HG03460 (cell line): ENCODE measurements at regions not wholly inside any gene's neighbourhood (a gene's known extent, or its start where the extent isn't known, plus 50 kb on each side); places are given as distances from the start of the nearest gene placed in this dataset.

ENCODE experiments used
- ATAC-seq: cut with Tn5 transposase; IDR thresholded peaks from one replicate; pipeline ENCODE4 v1.9.1; 2021; ENCODE audit not compliant: unreplicated experiment

DNA sequence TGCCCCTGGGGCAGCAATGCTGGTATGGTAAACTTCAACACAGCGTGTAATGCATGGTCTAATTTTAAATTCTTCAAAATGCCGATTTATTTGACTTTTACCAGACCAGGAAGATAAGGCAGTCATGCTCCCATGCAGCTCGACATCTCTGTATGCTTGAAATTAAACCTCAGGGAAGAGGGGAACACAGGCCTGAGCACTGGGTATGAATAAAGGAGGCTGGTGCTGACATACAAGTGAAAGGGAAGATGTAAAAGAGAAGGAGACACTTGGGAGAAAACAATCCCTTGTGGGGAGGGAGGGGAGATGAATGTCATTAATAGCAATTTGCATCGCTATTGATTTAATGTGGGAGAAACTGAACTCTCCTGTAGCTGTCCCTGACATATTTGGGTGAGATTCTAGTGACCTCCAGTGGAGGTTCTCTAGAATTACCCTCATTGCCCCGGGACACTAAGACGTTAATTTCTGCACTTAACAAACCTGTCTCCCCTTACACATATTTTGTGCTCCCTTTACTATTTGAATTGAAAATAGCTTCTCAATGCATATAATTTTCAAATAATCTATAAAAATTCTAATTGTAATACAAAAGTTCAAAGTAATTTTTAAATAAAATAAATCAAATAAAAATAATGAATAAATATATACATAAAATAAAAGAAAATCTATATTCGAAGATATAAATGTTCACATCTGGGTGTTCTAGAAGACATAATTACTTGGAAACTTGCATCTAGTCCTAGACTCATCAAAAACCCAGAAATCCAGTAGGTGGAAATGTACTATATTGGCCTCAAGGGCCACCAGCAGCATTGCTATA, 283.1 kb downstream of the LMX1A start:
- ATAC-seq, result no peak

DNA sequence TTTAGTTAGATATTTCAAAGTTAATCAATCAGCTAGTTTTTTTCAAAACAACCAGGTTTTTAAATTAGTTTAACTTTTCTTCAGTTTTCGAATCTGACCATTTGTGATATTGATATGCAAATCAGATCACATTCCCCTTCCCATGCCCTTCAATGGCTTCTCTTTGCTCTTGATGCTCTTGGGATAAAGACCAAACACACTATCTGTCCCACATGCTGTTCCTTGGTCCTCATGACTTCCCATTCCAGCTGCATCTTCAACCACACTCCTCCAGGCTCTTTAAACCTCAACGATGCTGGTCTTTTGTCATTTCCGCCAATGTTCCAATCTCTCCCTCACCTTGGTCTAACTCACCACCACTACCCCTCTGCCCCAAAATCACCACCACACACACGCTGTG, 285.8 kb downstream of the LMX1A start:
- no peak for ATAC-seq

DNA sequence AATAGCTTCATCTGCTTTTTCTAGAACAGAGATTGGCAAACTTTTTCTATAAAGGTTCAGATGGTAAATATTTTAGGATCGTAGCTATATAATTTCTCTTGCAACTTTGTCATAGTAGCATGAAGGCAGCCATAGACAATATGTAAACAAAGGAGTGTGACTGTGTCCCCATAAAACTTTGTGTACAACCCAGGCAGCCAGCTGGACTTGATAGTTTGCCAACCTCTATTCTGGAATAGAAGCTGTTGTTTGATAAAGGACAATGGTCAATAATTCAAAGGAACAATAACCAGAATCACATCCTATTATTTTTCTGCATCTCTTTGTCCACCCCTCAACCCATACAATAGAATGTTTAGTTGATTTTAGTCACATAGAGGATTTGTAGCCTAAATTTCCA, 286.7 kb downstream of the LMX1A start:
- no peak for ATAC-seq

DNA sequence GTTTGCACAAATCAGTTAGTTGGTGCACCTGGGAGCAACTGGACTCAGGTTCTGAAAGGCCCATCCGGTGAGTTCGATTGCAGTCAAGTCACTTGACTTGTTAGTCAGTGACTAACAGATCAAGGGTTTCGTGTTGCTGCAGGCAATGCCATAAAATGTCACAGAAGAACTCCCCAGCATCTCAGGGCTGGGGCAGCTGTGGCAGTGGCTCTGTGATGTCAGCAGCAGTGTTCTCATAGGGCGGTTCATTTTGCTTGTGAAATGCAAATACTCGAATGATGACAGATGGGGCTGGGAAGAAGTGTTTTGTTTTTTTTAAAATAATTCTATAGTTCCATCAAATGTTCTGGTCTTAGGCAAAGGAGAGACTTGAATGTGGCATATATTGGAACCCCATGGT, 287.8 kb downstream of the LMX1A start:
- no peak for ATAC-seq

DNA sequence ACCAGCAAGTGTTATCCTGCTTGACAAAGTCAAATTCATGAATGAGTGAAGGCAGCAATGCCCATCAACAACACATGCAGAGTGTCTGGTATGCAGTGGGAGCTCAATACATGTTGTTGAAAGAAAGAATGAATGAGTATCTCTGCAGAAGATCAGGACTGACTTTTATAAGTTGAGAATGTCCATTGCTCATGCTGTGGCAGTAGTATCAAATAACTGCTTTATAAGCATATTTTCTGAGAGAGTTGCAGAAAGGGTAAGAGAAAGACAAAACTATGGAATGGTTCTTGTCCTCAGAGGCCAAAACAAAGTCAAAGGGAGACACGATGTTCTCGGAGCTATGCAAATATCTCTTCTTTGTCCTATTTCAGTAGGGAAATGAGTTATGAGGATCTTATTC, 288.7 kb downstream of the LMX1A start:
- ATAC-seq, result no peak

DNA sequence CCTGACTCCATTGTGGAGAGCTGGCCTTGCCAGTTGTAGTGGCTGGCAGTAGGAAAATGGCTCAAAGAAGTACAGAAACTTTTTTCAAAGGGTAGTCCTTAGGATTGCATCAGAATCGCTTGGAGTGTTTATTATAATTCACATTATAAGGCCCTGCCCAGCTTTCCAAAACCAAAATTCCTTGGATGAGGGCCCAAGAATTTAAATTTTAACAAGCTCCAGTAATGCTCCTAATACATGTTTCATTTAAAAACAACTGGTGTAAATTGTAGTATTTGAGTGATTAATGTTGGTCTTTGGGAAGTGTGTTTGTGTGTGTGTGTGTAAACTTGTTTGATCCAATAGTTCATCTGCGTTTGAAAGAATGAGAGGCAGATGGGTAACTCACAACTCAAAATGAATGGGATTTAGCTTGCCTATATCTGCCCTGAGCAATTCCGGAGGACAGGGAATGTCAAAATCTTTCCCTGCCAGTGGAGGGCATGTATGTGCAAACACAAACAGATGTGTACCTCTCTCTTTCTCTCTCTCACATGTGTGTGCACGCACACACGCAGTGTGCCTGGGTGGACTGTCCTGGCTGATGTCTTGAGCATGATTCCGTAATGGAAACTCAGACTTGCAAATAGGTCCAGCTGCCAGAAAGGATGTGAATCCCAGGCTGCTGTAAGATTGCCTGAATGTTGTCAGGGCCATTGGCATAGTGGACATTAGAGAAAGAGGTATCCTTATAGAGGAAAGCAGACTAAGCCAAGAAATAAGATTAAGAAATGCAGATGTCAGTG, 293.1 kb downstream of the LMX1A start:
- no peak for ATAC-seq

DNA sequence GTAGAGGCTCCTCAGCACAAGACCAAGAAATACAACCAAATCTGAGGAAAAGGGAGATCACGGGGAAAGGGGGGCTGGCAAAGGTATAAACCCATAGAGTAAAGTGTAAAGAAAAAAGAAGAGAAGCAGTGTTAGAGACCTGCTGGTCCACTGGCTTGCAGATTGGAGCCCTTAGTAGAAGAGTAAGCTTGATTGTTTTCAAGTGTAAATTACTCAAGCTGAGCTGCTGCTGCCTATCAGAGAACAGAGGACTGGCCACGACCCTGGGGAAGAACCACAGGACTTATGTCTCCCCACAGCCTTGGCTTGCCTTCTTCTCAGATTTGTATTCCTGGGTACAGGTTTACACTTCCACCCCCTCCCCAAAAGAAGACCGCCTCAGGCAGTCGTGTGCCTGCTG, 294.2 kb downstream of the LMX1A start:
- ATAC-seq, result no peak

DNA sequence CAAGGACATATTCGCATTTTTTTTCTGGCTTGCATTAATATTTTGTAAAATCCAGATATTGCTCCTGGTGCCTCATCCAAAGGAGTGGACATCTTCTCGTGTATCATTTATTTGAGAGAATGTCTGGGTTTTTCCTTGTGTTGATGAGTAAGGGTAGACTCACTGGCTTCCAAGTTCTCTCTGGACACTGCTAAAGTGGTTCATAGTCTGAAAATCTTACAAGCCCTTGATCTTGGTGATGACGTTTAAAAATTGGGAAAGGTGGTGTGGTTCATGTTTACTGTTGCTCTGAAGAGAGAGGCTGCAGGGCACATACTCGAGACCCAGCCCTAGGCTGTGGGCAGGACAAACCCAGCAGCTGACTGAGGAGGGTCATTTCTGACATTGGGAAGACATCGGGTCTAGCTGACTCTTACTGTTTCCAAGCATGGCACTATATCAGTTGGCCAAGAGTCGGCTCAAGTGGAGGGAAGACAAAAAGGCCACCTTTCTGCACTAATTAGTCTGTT, 296.2 kb downstream of the LMX1A start:
- ATAC-seq, result no peak

DNA sequence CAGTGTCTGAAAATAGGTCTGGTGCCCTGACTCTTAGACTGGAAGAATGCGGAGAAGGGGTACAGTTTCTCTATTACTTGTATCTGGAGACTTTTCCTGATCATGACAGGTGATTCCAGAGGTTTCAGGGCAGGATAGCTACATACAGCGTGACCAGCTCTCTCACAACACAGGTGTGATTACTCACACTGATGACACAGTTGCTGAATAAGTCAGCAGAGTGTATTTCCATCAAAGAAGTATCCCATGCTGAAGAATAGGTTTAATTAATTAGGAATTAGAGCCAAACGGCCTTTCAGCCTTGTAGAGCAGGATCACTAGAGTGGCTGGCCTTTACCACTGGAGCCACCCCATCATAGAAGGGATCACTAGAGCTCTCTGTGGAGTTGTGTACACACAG, 298.6 kb downstream of the LMX1A start:
- no peak for ATAC-seq

DNA sequence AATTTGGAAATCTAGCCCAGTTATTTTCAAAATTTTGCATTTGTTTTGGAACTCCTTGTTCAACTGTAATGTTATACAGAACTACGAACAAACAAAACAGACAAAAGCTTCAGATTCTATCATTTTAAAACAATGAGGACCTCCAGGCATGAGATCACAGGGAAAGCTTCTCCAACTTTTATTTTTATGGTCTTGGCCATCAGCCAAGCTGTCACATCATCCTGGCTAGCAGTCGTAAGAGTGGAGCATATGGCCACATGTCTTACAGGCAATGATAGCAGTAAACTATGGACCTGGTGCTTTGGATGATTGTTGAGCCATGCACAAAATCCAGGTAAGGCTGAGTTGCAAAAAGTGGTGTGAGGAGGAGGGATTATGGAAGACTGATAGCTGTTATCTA, 299.6 kb downstream of the LMX1A start:
- no peak for ATAC-seq

DNA sequence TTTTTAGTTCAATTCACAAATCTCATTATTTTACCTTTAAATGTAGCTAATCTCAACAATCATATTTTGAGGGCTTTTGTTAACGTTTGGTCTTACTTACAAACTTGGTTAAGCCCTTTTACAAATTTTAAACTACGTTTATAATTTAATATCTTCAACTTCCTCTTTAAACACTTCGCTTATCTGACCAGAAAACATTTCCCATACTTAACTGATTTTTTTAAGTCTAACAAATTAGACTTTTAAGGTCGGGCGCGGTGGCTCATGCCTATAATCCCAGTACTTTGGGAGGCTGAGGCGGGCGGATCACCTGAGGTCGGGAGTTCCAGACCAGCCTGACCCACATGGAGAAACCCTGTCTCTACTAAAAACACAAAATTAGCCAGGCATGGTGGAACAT, 300.9 kb downstream of the LMX1A start:
- no peak for ATAC-seq

DNA sequence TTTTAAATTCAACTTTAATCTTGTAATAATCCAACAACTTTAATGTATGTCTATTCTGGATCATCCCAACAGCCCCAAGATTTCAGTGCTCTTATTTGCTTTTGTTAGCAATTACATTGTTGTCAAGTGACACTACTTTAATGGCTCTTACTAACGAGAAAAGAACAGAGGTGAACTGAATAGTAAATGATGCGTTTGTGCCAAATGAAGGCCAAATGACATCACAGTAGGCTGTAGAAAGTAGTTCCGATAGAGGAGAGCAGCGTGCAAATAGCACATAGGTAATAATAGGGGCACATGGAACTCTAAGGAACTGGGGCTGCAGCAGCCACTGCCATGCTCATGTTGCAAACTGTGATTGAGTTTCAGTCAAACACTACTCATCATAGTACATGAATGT, 301.9 kb downstream of the LMX1A start:
- ATAC-seq, result no peak

DNA sequence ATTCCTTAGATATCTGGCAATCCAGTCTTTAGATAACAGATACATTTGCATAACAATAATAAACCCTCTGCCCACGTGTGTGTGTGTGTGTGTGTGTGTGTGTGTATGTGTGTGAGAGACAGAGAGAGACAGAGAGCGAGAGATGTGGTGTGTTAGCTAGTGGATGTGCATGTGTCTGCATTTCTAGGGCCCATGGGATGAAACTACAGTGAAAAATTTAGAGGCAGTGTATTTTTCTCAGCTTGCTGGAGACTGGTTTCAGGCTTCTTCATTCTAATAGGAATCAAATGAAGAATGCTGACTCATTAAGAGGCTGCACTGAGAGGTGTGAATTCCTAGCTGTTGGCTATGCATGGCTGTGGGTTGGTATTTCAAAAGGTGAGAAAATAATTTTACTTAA, 303.2 kb downstream of the LMX1A start:
- no peak for ATAC-seq

DNA sequence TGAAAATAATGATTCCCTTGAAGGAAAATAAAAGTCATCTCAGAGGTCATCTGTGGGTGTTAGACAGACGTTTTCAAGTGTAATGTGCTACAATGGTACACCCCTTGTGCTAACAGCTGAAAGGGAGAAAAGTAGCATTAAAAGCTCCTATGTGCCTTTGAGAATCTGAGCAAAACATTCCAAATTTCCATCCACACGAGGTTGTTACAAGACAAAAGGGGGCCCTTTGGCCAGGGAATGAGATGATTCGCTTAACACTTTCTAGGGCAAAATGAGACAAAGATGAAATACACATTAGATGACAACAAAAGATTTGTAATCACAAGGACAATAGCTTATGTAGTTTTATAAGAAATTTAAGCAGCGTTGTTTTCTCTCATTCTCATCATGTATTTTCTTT, 303.6 kb downstream of the LMX1A start:
- ATAC-seq, result no peak

DNA sequence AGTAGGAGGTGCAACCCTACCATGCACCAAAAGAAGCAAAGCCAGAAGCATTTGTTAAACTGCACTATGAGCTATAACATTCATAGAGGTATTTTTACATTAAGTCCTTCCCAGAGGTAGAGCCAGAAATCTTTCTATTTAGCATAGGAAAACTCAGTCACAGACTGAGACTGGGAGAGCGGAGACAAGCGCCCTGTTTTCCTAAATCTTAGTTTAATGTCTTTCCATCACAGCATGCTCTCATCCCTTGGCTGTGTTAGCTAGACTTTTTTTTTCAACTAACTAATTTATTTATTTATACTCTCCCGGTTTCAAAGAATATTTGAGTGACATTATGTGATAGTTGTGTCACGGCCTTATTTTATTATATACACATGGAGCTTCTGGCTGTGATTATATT, 304.1 kb downstream of the LMX1A start:
- no peak for ATAC-seq

DNA sequence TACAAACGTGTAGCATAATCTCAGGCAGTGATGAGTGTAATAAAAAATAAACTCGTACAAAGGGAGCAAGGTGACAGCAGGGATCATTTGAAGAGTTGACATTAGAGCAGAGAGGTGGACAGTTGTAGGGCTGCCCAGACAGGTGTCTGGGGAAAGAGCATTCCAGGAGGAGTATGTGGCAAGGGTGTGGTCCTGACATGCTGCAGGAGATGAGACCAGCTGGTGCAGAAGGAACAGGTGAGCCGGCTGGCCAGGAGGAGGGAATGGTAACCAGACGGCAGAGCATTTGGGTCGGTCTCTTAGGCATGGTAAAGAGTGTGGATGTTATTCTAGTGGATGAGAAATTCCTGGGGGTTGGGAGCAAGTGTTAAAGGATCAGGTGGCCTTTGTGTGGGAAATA, 306.3 kb downstream of the LMX1A start:
- ATAC-seq, result no peak

DNA sequence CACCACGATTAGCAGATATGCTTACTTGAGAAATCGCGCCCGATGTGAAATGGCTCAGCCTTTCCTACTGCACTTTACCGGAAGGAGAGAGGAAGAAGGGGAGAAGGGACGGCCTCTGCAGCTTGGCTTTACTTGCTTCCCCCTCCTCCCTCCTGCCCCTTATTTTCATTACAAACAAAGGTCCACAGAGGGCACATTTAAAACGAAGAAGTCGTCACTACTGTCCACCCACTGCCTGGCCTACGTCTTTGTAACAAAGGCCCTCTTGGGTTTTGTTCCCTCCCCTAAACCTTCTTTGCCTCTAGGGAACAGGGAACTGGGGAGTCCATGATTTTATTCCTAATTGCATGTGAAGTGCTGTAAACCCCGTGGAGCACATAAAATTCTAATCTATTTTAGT, 308.5 kb downstream of the LMX1A start:
- ATAC-seq, result no peak

DNA sequence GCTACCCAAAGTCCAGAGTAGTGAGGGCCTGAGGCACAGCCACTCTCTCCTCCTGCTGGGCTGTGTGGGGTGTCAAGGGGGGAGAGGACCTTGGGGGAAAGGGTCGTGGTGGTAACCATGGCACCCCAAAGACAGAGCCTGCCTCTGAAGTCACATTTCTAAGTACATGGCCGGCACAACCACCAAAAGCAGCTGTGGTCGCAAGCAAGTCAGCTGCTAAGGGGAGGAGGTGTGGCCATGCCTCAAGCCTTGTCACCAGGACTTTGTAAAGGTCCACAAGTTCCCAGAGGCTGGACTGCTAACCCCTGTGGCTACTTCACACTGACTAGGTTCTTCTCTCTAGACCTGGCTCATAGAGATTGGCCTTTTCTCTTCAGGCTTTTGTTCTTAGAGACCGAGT, 310.6 kb downstream of the LMX1A start:
- no peak for ATAC-seq

DNA sequence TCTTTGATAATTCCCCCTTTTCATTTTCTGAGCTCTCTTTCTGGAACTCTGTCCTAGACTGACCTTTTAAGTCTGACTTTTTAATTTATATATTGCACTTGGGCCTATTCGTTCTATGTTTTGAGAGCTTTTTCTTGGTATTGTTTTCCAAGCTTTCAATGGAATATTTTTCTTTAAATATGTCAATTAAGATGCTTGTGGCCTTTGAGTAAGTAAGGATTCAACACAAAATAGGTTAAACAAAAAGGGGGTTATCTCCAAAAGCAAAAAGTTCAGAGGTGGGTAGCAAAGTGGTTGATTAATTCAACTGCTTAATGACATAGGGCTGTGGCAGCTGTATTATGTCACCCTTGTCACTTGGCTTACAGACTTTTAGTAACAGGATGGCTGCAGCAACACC, 315.9 kb downstream of the LMX1A start:
- no peak for ATAC-seq

DNA sequence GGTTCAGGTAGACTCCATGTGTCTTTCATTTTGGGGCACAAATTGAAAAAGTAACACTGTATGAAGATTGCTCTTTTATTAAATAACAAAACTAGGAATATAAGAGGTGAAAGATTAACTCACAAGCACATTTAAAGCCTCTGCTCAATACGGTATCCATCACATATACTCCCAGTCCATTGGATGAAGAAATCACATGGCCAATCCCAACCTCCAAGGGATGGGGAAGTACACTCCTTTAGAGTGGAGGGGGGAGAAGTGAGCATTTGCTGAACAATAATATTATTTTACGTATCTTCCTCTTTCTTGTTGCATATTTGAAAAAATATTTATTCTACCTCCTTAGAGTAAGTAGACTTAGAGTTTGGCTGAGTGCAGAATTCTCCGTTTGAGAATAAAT, 316.5 kb downstream of the LMX1A start:
- no peak for ATAC-seq

DNA sequence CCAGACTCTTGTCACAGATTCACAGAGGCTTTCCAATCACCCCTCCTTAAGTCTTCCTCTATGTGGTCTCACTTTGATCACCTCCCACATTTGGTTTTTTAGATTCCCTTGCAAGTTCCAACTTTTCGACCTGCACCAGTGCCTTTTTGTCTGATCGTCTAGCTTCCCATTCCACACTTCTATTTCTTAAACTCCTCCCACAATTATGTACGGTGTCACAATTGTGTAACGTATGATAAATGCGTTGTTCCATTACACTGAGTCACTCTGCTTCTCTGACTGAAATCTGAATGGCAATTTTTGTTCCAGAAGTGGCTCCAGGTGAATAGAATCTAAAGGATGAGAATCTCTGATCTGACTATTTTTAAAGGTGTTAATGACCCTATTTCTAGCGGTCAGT, 320.1 kb downstream of the LMX1A start:
- ATAC-seq, result no peak

DNA sequence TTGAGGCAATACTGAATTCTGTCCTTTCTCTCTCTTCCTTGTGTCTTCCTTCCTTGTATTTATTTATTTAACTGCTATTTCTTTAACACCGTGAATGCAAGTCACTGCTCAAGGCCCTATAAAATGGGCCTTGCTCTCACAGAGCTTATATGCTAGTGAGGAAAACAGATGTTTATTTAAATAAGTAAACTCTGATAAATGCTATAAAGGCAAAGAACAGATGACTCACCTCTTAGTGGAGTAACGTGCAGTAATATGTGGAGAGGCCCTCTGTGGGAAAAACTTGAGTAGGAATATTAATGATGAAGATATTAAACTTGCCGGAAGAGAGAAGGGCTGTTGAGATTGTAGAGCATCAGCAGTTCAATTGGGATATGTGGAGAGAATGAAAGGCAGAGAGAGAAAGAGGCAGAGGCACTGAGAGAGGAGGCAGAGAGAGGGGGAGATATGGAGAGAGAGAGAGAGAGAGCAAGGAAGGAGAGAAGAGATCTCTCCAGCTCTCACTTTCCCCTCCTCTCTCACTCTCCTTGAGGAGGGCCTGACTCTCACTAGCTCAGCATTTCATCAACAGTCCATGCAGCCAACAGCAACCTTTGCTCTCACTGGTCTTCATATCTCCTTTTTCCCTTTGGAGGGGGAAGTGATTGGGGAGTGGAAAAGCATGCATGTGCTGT, 322.2 kb downstream of the LMX1A start:
- no peak for ATAC-seq
